Neuronal stem cell (in vitro differentiated cells): ENCODE measurements at regions not wholly inside any gene's neighbourhood (a gene's known extent, or its start where the extent isn't known, plus 50 kb on each side); places are given as distances from the start of the nearest gene placed in this dataset.

ENCODE experiments used
- DNase-seq: peaks from one replicate; pipeline ENCODE4 v3.0.0-alpha.2; 2013; ENCODE audit warnings: low spot score
- H2AFZ ChIP-seq: one replicate; pipeline ENCODE4 v1.6.1; 2013; ENCODE audit warnings: mild to moderate bottlenecking, low read length, inconsistent platforms
- H2AK5ac ChIP-seq: 2 replicates; pipeline ENCODE4 v1.6.1; 2013; ENCODE audit warnings: low read depth, mild to moderate bottlenecking, inconsistent platforms, low read length, moderate library complexity, mixed read lengths
- H2BK120ac ChIP-seq: 2 replicates; pipeline ENCODE4 v1.6.1; 2013; ENCODE audit warnings: low read depth, mild to moderate bottlenecking, inconsistent platforms, low read length, moderate library complexity, mixed read lengths
- H2BK12ac ChIP-seq: one replicate; pipeline ENCODE4 v1.6.1; 2013; ENCODE audit warnings: low read length, inconsistent platforms
- H2BK15ac ChIP-seq: 2 replicates; pipeline ENCODE4 v1.6.1; 2013; ENCODE audit warnings: mild to moderate bottlenecking, low read length, inconsistent platforms, mixed read lengths
- H2BK5ac ChIP-seq: one replicate; pipeline ENCODE4 v1.6.1; 2013; ENCODE audit warnings: inconsistent platforms, mild to moderate bottlenecking, low read length, moderate library complexity
- H3K14ac ChIP-seq: one replicate; pipeline ENCODE4 v1.6.1; 2013; ENCODE audit warnings: low read length, inconsistent platforms
- H3K18ac ChIP-seq: 2 replicates; pipeline ENCODE4 v1.6.1; 2013; ENCODE audit warnings: low read length, inconsistent platforms
- H3K23ac ChIP-seq: 2 replicates; pipeline ENCODE4 v1.6.1; 2013; ENCODE audit warnings: low read depth, mild to moderate bottlenecking, mixed read lengths, low read length, inconsistent platforms; ENCODE audit not compliant: poor library complexity
- H3K27ac ChIP-seq: replicated peaks from 3 replicates; pipeline ENCODE4 v1.5.1; 2013; ENCODE audit warnings: low read length, inconsistent platforms
- H3K27me3 ChIP-seq, 3 experiments: 2 replicates each; pipeline ENCODE4 v1.6.1; 2013; ENCODE audit warnings: low read length in 3 of 3, mild to moderate bottlenecking in 2 of 3, inconsistent platforms in 1 of 3, low read depth in 1 of 3, mixed read lengths in 1 of 3, moderate library complexity in 1 of 3; ENCODE audit not compliant: control insufficient read depth in 3 of 3, insufficient read depth in 3 of 3
- H3K36me3 ChIP-seq, 2 donors: replicated peaks in 1 of 2; 2 replicates each; pipeline ENCODE4 v1.6.1; 2013; ENCODE audit warnings: low read length in 2 of 2; ENCODE audit not compliant: control insufficient read depth in 2 of 2, insufficient read depth in 2 of 2
- H3K4ac ChIP-seq: 2 replicates; pipeline ENCODE4 v1.6.1; 2013; ENCODE audit warnings: inconsistent platforms, mild to moderate bottlenecking, low read length, moderate library complexity
- H3K4me1 ChIP-seq, 2 donors: 1 replicate in 1 of 2; 2 replicates in 1 of 2; pipeline ENCODE4 v1.6.1; 2013; ENCODE audit warnings: low read length in 2 of 2, low read depth in 1 of 2; ENCODE audit not compliant: control insufficient read depth in 2 of 2, insufficient read depth in 1 of 2
- H3K4me2 ChIP-seq: one replicate; pipeline ENCODE4 v1.6.1; 2013; ENCODE audit warnings: mild to moderate bottlenecking, low read length, inconsistent platforms; ENCODE audit not compliant: insufficient read depth, poor library complexity, severe bottlenecking
- H3K4me3 ChIP-seq, 2 donors: 2 replicates each; pipeline ENCODE4 v1.5.1; 2013; ENCODE audit warnings: low read length in 2 of 2, mild to moderate bottlenecking in 2 of 2, inconsistent platforms in 1 of 2, moderate library complexity in 1 of 2
- H3K79me1 ChIP-seq: one replicate; pipeline ENCODE4 v1.6.1; 2013; ENCODE audit warnings: low read depth, mild to moderate bottlenecking, inconsistent platforms, low read length, moderate library complexity
- H3K9ac ChIP-seq: one replicate; pipeline ENCODE4 v1.6.1; 2013; ENCODE audit warnings: mild to moderate bottlenecking, low read depth, low read length, inconsistent platforms; ENCODE audit not compliant: poor library complexity
- H3K9me3 ChIP-seq, 2 donors: replicated peaks in 1 of 2; 2 replicates each; pipeline versions ENCODE3 to v1.6.1; 2013; ENCODE audit warnings: low read length in 2 of 2, mild to moderate bottlenecking in 2 of 2, inconsistent platforms in 1 of 2, low read depth in 1 of 2, mixed read lengths in 1 of 2, moderate library complexity in 1 of 2; ENCODE audit not compliant: control insufficient read depth in 2 of 2, insufficient read depth in 1 of 2
- H4K8ac ChIP-seq: one replicate; pipeline ENCODE4 v1.6.1; 2013; ENCODE audit warnings: low read depth, mild to moderate bottlenecking, inconsistent platforms, low read length, moderate library complexity
- H4K91ac ChIP-seq: one replicate; pipeline ENCODE4 v1.6.1; 2013; ENCODE audit warnings: low read length, low read depth, mild to moderate bottlenecking, inconsistent platforms; ENCODE audit not compliant: poor library complexity
- WGBS, 2 donors: extraction: QIAGEN DNeasy Blood & Tissue Kit; methylation state at CpG; one replicate each; pipeline ENCODE4 v1.1.7; 2013; ENCODE audit warnings: missing lambda C conversion rate in 2 of 2, mixed read lengths in 1 of 2; ENCODE audit not compliant: insufficient read length in 2 of 2, insufficient replicate concordance in 1 of 2; ENCODE audit errors: extremely low coverage in 2 of 2; 5-methylcytosine and 5-hydroxymethylcytosine counted together

- no peaks in the 10 kb centered on the region for H3K4me1 ChIP-seq
- H2AFZ ChIP-seq = no peak overlapping the region
- no peak overlapping the region for H3K18ac ChIP-seq
- no peak overlapping the region for H3K23ac ChIP-seq
- H3K9me3 ChIP-seq = no peaks in the 10 kb centered on the region
- H2BK15ac ChIP-seq = no peak overlapping the region
- DNase-seq = no peak
- no peak overlapping the region for H2BK12ac ChIP-seq
- H3K27me3 ChIP-seq = no peaks in the 10 kb centered on the region
- no peak overlapping the region for H3K4me2 ChIP-seq
- H2BK5ac ChIP-seq = no peak overlapping the region
- no peak overlapping the region for H3K14ac ChIP-seq
- no peaks in the 10 kb centered on the region for H3K79me1 ChIP-seq
- H2AK5ac ChIP-seq = no peak overlapping the region
- H3K9ac ChIP-seq = no peak overlapping the region
- no peak overlapping the region for H2BK120ac ChIP-seq
- no peak overlapping the region for H3K27ac ChIP-seq
- H3K4ac ChIP-seq = no peak overlapping the region
- no peaks in the 10 kb centered on the region for H3K36me3 ChIP-seq
- H4K91ac ChIP-seq = no peak overlapping the region
- no peak overlapping the region for H4K8ac ChIP-seq
- H3K4me3 ChIP-seq = no peak overlapping the region
Observed at GRCh38 chr2:57080035-57080434, 896.2 kb downstream of the CCDC85A start.

DNA sequence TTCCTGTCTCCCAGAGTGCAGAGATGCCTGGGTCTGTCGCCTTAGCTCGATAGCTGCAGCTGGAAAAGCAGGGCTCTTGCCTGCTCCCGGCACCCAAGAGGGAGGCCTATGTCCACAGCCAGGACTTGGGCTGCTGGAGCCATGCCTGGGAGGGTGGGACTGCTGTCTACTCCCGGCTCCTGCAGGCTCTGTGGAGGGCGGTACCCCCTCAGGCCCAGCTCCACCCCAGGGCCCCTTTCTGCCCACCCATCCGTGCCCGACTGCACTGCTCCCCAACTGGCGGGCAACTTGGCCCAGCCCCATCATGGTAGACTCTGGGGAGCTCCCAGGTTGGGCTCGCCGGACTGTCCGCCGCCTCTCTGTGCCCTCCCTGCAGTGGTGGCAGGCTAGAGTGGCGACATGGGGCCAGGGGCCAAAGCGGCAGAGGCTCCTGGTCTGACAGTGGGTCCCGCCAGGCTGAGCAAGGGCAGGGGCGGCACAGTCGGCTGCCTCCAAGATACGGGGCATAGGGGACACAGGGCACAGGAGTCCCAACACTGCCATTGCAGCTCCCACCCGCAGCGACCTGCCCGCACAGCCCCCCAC, 901.0 kb downstream of the CCDC85A start:
- H3K9ac ChIP-seq = no peak overlapping the region
- WGBS, 2 donors = no CpG with 5 or more reads among the region's 21 CpGs

GRCh38 chr2:57093020-57093419, 909.2 kb downstream of the CCDC85A start:
- H3K4me1 ChIP-seq = no peaks in the 10 kb centered on the region
- H2BK12ac ChIP-seq = no peak overlapping the region
- H3K27me3 ChIP-seq = no peaks in the 10 kb centered on the region
- H3K36me3 ChIP-seq = no peaks in the 10 kb centered on the region
- H3K9me3 ChIP-seq = no peaks in the 10 kb centered on the region
- no peak overlapping the region for H2AK5ac ChIP-seq
- H4K8ac ChIP-seq = no peak overlapping the region
- no peaks in the 10 kb centered on the region for H3K79me1 ChIP-seq
- no peak overlapping the region for H3K18ac ChIP-seq
- no peak overlapping the region for H3K4ac ChIP-seq
- H3K23ac ChIP-seq = no peak overlapping the region
- H2BK120ac ChIP-seq = no peak overlapping the region
- no peak for DNase-seq
- H3K14ac ChIP-seq = no peak overlapping the region
- no peak overlapping the region for H2BK15ac ChIP-seq
- H3K9ac ChIP-seq = no peak overlapping the region
- H2AFZ ChIP-seq = no peak overlapping the region
- H3K27ac ChIP-seq = no peak overlapping the region
- no peak overlapping the region for H3K4me3 ChIP-seq
- H3K4me2 ChIP-seq = no peak overlapping the region
- no peak overlapping the region for H2BK5ac ChIP-seq
- no peak overlapping the region for H4K91ac ChIP-seq

More for the DNA sequence above, 901.0 kb downstream of the CCDC85A start:
- no peak overlapping the region for H3K4me3 ChIP-seq
- H3K4me2 ChIP-seq = no peak overlapping the region
- H3K23ac ChIP-seq = no peak overlapping the region
- no peak overlapping the region for H3K4ac ChIP-seq
- H3K14ac ChIP-seq = peak overlapping the region; percentile 56
- peak overlapping the region; percentile 28 for H3K18ac ChIP-seq
- DNase-seq = no peak
- peak overlapping the region; percentile 53 for H2BK5ac ChIP-seq
- no peaks in the 10 kb centered on the region for H3K36me3 ChIP-seq
- H3K4me1 ChIP-seq = no peaks in the 10 kb centered on the region
- no peak overlapping the region for H2AFZ ChIP-seq
- H2BK120ac ChIP-seq = no peak overlapping the region
- H2BK12ac ChIP-seq = no peak overlapping the region
- H4K8ac ChIP-seq = no peak overlapping the region
- H2AK5ac ChIP-seq = no peak overlapping the region
- H3K27ac ChIP-seq = no peak overlapping the region
- no peak overlapping the region for H2BK15ac ChIP-seq
- no peaks in the 10 kb centered on the region for H3K27me3 ChIP-seq
- H3K79me1 ChIP-seq = no peaks in the 10 kb centered on the region
- H4K91ac ChIP-seq = no peak overlapping the region
- H3K9me3 ChIP-seq = no peaks in the 10 kb centered on the region

DNA sequence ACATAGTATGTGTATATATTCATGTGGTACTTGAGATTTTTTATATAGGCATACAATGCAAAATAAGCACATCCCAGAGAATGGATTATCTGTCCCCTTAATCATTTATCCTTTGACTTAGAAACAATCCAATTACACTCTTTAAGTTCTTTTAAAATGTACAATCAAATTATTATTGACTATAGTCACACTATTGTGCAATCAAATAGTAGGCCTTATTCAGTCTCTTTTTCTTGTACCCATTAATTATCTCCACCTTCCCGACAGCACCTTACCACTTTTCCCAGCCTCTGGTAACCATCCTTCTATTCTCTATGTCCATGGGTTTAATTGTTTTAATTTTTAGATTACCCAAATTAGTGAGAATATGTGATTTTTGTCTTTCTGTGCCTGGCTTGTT, 914.1 kb downstream of the CCDC85A start:
- H2BK15ac ChIP-seq = no peak overlapping the region
- H3K79me1 ChIP-seq = no peaks in the 10 kb centered on the region
- H3K36me3 ChIP-seq = no peaks in the 10 kb centered on the region
- no peak overlapping the region for H3K14ac ChIP-seq
- no peak for DNase-seq
- no peak overlapping the region for H3K18ac ChIP-seq
- no peak overlapping the region for H2AFZ ChIP-seq
- no peak overlapping the region for H2BK120ac ChIP-seq
- H3K4me1 ChIP-seq = no peaks in the 10 kb centered on the region
- H3K9me3 ChIP-seq = no peaks in the 10 kb centered on the region
- H3K23ac ChIP-seq = no peak overlapping the region
- H2BK12ac ChIP-seq = no peak overlapping the region
- no peak overlapping the region for H2AK5ac ChIP-seq
- no peak overlapping the region for H3K4me2 ChIP-seq
- no peak overlapping the region for H4K8ac ChIP-seq
- H3K4ac ChIP-seq = no peak overlapping the region
- H3K9ac ChIP-seq = no peak overlapping the region
- no CpG with 5 or more reads among the region's 1 CpG for WGBS, 2 donors
- H4K91ac ChIP-seq = no peak overlapping the region
- no peak overlapping the region for H3K4me3 ChIP-seq
- no peak overlapping the region for H2BK5ac ChIP-seq
- H3K27ac ChIP-seq = no peak overlapping the region
- H3K27me3 ChIP-seq = no peaks in the 10 kb centered on the region
